Endodermal cell (in vitro differentiated cells): ENCODE measurements at regions not wholly inside any gene's neighbourhood (a gene's known extent, or its start where the extent isn't known, plus 50 kb on each side); places are given as distances from the start of the nearest gene placed in this dataset.

Experiments
- DNase-seq: peaks from one replicate; pipeline ENCODE4 v3.0.0-alpha.2; 2017
- H3K27ac ChIP-seq: 2 replicates; pipeline ENCODE4 v1.5.1; 2013; ENCODE audit warnings: mild to moderate bottlenecking, low read depth, low read length, moderate library complexity
- H3K27me3 ChIP-seq: 2 replicates; pipeline ENCODE4 v1.6.1; 2013; ENCODE audit warnings: mild to moderate bottlenecking, low read length, moderate library complexity; ENCODE audit not compliant: insufficient read depth, control insufficient read depth, poor library complexity, severe bottlenecking
- H3K36me3 ChIP-seq: 2 replicates; pipeline ENCODE4 v1.7.0; 2013; ENCODE audit warnings: mild to moderate bottlenecking, low read length, moderate library complexity; ENCODE audit not compliant: control insufficient read depth, insufficient read depth
- H3K4me1 ChIP-seq: one replicate; pipeline ENCODE4 v1.7.0; 2013; ENCODE audit warnings: low read length; ENCODE audit not compliant: control insufficient read depth, insufficient read depth
- H3K4me3 ChIP-seq: 2 replicates; pipeline ENCODE4 v1.5.1; 2013; ENCODE audit warnings: mild to moderate bottlenecking, low read length, moderate library complexity
- H3K9ac ChIP-seq: 2 replicates; pipeline ENCODE4 v1.6.1; 2013; ENCODE audit warnings: mild to moderate bottlenecking, low read length, moderate library complexity; ENCODE audit not compliant: poor library complexity, severe bottlenecking; ENCODE audit errors: extremely low read depth
- H3K9me3 ChIP-seq: 2 replicates; pipeline ENCODE4 v1.6.1; 2013; ENCODE audit warnings: mild to moderate bottlenecking, low read length, moderate library complexity; ENCODE audit not compliant: control insufficient read depth
- H3K27ac Mint-ChIP-seq: 2 replicates; pipeline ENCODE4 v1.8.0; 2020; ENCODE audit warnings: mixed read lengths
- H3K27me3 Mint-ChIP-seq: 2 replicates; pipeline ENCODE4 v1.8.0; 2021; ENCODE audit warnings: mild to moderate bottlenecking, mixed read lengths; ENCODE audit not compliant: insufficient read depth
- H3K36me3 Mint-ChIP-seq: 2 replicates; pipeline ENCODE4 v1.8.0; 2020; ENCODE audit warnings: low read depth, mixed read lengths
- H3K4me1 Mint-ChIP-seq: 2 replicates; pipeline ENCODE4 v1.8.0; 2020; ENCODE audit warnings: mixed read lengths
- H3K4me3 Mint-ChIP-seq: 2 replicates; pipeline ENCODE4 v1.8.0; 2020; ENCODE audit warnings: mild to moderate bottlenecking, moderate library complexity, mixed read lengths
- H3K9me3 Mint-ChIP-seq: 2 replicates; pipeline ENCODE4 v1.8.0; 2020; ENCODE audit warnings: mild to moderate bottlenecking, mixed read lengths
- WGBS, 2 experiments: methylation state at CpG; one replicate each; pipeline versions ENCODE4 v1.1.5 to v1.1.7; 2013; ENCODE audit warnings: missing lambda C conversion rate in 2 of 2, mixed read lengths in 1 of 2; ENCODE audit not compliant: insufficient coverage in 1 of 2, insufficient read length in 1 of 2; 5-methylcytosine and 5-hydroxymethylcytosine counted together
- TF ChIP-seq, protein P1 (sequence below): fragments of 200-600 bp; sonication (generic); conservative IDR thresholded peaks from 2 replicates; pipeline ENCODE4 v1.5.0; 2021; ENCODE audit warnings: antibody characterized with exemption, mild to moderate bottlenecking

DNA sequence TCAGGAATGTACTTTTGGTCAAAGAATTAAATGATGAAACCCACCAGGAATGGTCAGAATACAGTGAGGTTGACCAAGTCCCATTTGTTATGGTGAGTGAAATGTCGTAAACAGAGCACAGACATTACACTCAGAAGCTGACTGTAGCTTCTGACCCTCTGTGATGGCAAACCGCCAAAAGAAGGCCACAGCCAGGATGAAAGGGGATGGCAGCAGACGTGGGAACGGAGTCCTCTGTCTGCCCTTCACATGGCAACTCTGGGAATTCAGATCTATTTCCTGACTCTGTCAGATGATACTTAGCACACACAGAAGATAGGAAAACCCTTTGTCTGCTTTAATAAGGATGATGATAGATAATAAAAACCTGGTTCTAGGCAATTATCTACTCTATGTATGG lies 757.1 kb downstream of the SORCS3 start:
- Mint-ChIP-seq H3K4me3 (no peak overlapping the region), H3K9me3 (no peaks in the 10 kb centered on the region), H3K27ac (no peak overlapping the region), H3K27me3 (no peaks in the 10 kb centered on the region), H3K36me3 (no peaks in the 10 kb centered on the region), H3K4me1 (no peaks in the 10 kb centered on the region)
- H3K4me1 ChIP-seq, result no peaks in the 10 kb centered on the region
- H3K27me3 ChIP-seq, result no peaks in the 10 kb centered on the region
- H3K36me3 ChIP-seq, result no peaks in the 10 kb centered on the region
- no peak overlapping the region for H3K4me3 ChIP-seq
- WGBS, 2 experiments, result 83 to 92% methylated on average over 4 of the region's 4 CpGs
- TF ChIP-seq, protein P1, sequence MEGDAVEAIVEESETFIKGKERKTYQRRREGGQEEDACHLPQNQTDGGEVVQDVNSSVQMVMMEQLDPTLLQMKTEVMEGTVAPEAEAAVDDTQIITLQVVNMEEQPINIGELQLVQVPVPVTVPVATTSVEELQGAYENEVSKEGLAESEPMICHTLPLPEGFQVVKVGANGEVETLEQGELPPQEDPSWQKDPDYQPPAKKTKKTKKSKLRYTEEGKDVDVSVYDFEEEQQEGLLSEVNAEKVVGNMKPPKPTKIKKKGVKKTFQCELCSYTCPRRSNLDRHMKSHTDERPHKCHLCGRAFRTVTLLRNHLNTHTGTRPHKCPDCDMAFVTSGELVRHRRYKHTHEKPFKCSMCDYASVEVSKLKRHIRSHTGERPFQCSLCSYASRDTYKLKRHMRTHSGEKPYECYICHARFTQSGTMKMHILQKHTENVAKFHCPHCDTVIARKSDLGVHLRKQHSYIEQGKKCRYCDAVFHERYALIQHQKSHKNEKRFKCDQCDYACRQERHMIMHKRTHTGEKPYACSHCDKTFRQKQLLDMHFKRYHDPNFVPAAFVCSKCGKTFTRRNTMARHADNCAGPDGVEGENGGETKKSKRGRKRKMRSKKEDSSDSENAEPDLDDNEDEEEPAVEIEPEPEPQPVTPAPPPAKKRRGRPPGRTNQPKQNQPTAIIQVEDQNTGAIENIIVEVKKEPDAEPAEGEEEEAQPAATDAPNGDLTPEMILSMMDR, result no peak
- no peak overlapping the region for H3K27ac ChIP-seq
- H3K9me3 ChIP-seq, result no peaks in the 10 kb centered on the region
- DNase-seq, result no peak
- no peak overlapping the region for H3K9ac ChIP-seq

DNA sequence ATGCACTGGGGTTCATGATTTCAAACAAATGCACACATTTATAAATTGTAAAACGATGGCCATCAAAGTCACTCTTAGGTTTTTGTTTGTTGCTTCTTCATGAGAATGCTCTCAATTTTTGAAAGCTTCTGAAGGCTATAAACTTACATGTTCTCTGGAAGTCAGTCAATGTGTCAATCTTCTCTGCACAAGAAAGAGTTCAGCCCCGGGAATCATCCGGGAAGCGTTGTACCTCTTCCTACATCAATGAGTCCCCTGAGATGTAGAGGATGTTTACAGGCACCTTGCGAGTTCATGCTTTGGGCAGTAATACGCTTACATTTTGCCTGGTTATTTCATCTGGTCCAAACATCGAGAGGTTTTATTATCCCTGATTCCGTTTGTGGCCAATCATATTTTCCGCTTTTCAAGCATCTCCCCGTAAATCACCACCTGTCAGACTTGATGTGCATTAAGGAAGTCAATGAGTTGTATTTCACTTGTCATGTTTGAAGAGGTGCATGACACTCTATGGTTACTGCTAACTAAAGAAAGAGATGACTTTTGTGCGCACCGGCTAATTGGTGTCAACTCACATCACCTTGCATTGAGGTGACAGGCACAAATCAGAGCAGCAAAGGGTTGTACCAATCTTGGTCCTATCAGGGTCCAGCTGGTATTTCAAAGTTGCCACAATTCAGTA lies 750.7 kb downstream of the SORCS3 start:
- no peaks in the 10 kb centered on the region for H3K9me3 ChIP-seq
- Mint-ChIP-seq H3K9me3 (no peaks in the 10 kb centered on the region), H3K36me3 (no peaks in the 10 kb centered on the region), H3K27me3 (peaks cover 2% of the 10 kb centered on the region), H3K4me1 (peaks cover 1% of the 10 kb centered on the region), H3K27ac (no peak overlapping the region), H3K4me3 (no peak overlapping the region)
- TF ChIP-seq, protein P1, result no peak
- H3K27ac ChIP-seq, result no peak overlapping the region
- no peak overlapping the region for H3K4me3 ChIP-seq
- no peak for DNase-seq
- WGBS, 2 experiments, result 91 to 94% methylated on average over 10 to 12 of the region's 12 CpGs
- H3K9ac ChIP-seq, result no peak overlapping the region
- H3K27me3 ChIP-seq, result no peaks in the 10 kb centered on the region
- no peaks in the 10 kb centered on the region for H3K36me3 ChIP-seq
- H3K4me1 ChIP-seq, result peaks cover 3% of the 10 kb centered on the region

DNA sequence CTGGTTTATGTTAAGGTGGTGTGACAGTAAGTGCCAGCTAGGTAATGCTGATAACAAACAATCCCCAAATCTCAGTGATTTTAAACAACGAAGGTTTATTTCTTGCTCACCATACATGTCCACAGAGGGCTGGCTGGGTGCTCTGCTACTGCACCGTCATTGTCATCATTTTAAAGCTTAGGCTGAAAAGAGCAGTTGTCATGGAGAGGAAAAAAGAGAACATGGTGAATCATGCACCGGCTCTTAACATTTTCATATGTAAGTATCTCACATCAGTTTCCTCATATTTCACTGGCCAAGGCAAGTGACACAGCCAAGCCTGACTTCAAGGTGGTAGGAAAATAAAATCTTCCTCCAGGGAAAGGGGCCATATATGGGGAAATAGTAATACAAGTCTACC lies 746.9 kb downstream of the SORCS3 start:
- Histone ChIP-seq H3K36me3 (no peaks in the 10 kb centered on the region), H3K9ac (no peak overlapping the region), H3K4me3 (no peak overlapping the region), H3K27ac (no peak overlapping the region), H3K9me3 (peaks cover 4% of the 10 kb centered on the region), H3K27me3 (no peaks in the 10 kb centered on the region), H3K4me1 (peaks cover 3% of the 10 kb centered on the region)
- H3K27me3 Mint-ChIP-seq, result peaks cover 2% of the 10 kb centered on the region
- no peaks in the 10 kb centered on the region for H3K36me3 Mint-ChIP-seq
- no peak overlapping the region for H3K4me3 Mint-ChIP-seq
- H3K27ac Mint-ChIP-seq, result no peak overlapping the region
- DNase-seq, result no peak
- peaks cover 3% of the 10 kb centered on the region for H3K4me1 Mint-ChIP-seq
- TF ChIP-seq, protein P1, result no peak
- WGBS, 2 experiments, result 93 to 100% methylated on average over 1 to 2 of the region's 3 CpGs
- peaks cover 5% of the 10 kb centered on the region for H3K9me3 Mint-ChIP-seq
